Amniotic stem cell (primary cell): ENCODE measurements at regions not wholly inside any gene's neighbourhood (a gene's known extent, or its start where the extent isn't known, plus 50 kb on each side); places are given as distances from the start of the nearest gene placed in this dataset.
"Not testable (repeated sequence)": the region's sequence is repeated elsewhere in the genome, so short reads cannot be mapped to it uniquely, and the experiment has no call there.

Source experiments
- DNase-seq: peaks from one replicate; lab custom pipeline; 2025; lab: John Stamatoyannopoulos, UW

DNA sequence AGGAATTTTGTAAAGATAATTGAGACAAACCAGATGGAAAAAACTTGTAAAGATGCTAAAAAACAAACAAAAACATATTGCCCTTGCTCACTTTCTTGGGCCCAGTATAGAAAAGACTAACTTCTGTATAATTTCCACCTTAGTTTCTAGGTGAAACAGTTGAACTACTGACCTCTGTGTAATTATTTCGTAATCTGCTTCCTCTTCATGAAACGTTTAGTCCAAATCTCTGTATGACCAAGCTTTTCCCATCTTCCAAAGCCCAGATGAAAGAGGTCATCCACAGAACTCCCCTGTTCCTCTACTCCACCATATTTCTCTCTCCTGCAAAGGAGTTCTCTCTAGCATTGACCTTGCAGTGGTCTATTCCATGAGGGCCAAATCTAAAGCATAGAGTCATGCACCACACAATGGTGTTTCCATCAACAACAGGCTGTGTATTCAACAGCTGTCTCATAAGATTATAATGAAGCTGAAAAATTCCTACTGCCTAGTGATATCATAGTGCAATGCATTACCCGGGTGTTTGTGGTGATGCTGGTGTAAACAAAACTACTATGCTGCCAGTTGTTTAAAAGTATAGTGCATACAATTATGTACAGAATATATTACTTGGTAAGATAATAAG, 647.6 kb downstream of the TNS3 start:
- DNase-seq: no peak

- DNase-seq: no peak
Observed at GRCh38 chr7:46933596-46933995, 648.3 kb downstream of the TNS3 start.

GRCh38 chr7:46932676-46933424, 649.1 kb downstream of the TNS3 start:
- DNase-seq: peak; percentile 77

- no peak for DNase-seq
Observed at GRCh38 chr7:46932306-46932675, 649.6 kb downstream of the TNS3 start.

- peak; percentile 85 for DNase-seq
Observed at GRCh38 chr7:46930366-46930765, 651.5 kb downstream of the TNS3 start.

- DNase-seq: no peak
Observed at GRCh38 chr7:46929359-46929758, 652.6 kb downstream of the TNS3 start.

DNA sequence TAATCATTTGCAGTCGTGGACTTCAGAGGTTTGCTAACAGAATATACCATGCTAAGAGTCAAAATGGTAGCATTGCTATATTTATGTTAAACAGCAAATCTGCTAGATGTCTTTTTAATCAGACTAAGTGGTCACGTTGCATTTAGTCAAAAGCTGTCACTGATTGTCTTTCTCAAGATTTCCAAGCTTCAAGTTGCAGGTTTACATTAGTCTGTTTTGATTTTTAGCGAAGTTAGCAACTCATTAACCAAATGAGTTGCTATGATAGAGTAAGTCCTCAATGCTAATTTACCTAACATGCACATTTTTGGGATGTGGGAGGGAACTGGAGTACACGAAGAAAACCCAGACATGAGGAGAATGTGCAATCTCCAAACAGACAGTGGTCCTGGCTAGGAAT, 653.2 kb downstream of the TNS3 start:
- DNase-seq: no peak

DNA sequence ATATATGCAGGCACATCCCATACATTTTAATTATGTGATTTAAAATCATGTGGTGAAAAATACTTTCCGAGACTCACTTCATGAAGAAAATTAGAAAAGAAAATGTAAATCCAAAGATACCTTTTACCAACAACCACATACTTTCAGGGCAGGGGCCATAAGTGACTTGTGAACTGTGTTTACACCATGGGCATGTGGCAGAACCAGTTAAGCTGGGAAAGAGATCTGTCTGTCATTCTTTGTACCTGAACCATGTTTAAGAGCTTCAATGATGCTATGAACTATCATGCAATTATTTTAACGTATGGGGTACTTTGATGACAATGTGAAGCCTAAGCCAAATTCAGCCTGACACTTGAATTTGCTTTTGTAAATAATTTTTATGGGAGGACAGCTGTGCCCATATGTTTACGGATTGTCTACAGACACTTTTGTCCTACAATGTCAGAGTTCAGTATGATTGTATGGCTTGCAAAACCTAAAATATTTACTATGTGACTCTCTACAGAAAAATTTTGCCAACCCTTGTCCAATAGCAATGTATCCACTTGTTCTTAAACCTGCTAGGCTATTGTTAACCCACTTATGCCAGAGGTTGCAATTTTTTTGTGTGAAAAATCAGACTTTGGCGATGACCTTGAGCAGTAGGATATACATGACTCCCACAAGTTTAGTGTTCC, 654.6 kb downstream of the TNS3 start:
- DNase-seq: no peak

- DNase-seq: no peak
Observed at GRCh38 chr7:46916581-46916980, 665.3 kb downstream of the TNS3 start.

DNA sequence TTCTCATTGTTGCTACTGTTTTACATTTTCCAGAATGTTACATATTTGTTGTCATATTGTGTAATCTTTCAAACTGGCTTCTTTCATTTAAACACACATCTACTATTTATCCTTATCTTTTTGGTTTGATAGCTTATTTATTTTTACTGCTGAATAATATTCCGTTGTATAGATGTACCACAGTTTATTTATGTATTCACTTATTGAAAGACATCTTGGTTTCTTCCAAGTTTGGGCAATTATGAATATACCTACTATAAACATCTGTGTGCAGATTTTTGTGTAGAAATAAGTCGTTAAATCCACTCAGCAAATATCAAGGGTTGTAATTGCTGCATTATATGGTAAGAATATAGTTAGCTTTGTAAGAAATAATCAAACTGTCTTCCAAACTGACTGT, 669.2 kb downstream of the TNS3 start:
- no peak for DNase-seq

DNA sequence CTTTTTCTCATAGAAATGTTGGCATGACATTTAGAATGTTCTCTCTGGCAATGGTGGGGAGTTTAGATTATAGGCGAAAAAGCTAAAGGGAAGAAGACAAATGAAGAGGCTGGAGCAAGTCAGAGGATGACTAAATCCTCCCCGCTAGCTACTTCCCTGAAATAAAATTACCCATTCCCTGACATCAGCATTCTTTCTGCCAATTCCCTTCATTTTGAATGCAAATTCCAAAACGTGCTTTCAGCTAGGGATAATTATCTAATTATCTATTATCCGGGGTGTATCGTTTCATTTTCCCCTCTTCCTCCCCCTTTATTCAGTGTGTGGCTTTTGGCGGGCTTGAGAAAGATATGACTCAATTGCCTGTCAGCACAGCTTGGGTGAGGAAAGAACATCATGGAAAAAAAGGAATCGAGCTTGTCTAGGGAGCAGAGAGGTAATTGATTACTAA, 672.3 kb downstream of the TNS3 start:
- DNase-seq: peak; percentile 71

DNA sequence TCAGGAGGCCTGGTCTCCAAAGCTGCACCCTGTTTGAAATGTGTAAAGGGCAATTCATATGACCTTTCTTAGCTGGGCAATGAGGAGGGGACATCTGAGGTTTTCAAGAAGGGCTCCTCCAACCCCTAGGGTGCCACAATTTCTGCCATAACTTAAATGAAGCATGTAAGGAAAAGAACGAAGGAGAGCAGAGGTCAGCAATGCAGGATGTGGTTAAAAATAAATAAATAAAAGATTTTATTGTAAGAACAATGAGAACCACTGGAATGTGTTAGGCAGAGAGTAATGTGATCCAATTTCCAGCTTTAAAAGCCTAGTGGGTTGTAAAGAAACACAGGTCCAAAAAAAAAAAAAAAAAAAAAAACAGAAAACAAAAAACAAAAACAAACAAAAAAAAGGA, 673.1 kb downstream of the TNS3 start:
- peak; percentile 3 for DNase-seq

GRCh38 chr7:46904523-46904922, 677.4 kb downstream of the TNS3 start:
- DNase-seq: not testable (repeated sequence)

DNA sequence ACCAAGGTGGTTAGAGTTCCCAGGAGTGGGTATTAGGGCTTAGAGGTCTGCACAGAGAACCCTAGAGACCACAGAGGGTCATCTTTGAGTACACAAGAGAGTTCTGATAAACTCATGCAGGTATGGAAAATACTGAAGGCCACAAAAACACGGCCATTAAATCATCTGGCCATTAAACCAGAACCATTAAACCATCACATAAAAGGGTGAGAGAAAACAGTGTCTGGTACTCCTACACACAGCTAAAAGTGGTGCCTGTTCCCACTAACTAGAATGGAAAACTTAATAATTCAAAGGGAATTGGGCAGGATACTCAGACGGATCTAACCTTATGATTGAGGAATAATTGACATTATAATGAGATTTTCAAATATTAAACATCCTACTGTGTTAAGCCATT, 679.4 kb downstream of the TNS3 start:
- no peak for DNase-seq

- DNase-seq: no peak
Observed at GRCh38 chr7:46900312-46901263, 681.3 kb downstream of the TNS3 start.

DNA sequence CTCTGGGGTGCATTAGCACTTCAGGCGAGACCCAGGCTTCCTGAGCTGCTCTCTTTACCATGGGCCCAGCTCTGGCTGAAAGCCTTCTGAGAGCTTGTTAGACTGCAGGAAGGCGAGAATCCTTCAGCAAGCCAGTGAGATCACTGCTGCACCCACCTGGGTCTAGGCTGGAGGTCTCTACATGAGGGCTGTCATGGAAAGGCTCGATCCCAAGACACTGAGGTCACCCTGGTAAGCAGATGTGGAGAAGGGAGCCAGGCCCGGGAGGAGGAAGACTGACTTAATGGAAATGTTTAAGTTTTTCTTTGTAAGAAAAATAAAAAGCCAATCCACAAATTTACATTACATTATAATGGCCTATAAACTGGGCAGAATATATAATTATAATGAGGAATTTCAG, 684.5 kb downstream of the TNS3 start:
- no peak for DNase-seq

DNA sequence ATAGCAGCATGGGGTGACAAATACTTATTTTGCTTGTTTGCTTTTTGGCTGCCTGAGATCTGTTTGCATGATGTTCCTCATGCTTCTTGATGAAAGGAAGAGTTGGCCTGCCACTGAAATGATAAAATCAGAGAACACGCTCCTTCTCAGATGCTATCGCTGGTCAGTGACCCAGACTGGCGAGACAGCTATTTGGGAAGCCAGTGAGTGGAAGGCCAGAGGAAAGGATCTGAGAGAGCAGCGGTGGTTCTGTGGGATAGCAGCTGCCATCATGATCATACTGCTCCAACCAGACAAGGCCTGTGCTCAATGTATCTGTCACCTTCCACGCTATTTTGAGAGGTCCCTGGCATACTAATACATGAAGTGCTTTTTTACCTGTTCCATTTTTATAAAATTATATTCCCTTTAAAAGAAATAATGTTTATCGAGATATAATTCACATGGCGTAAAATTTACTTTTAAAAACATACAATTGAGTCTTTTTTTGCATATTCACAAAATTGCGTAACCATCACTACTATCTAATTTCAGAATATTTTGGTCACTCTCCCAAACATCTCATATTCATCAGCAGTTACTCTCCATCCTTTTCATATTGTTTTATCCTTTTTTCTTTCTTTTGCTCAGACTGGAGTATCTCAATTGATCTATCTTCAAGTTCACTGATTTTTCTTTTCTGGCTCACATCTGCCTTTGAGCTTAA, 695.1 kb downstream of the TNS3 start:
- DNase-seq: no peak

DNA sequence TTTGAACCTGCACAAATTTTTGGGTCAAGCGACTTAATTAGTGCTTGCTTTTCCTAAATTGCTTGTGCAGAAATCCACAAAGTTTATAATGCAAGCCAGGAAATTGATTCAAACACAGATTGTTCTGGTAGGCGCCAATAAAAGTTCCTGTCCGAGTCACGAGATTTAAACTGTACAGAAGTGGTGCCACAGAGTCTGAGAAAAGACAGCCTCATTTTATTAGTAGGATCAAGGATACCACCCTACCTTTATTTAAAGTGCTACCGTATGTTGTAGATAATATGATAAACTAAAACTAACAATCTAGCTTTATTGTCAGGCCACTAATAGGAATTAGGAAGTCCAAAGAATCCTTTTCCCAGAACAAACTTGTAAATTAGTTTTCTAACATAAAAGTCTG, 696.7 kb downstream of the TNS3 start:
- no peak for DNase-seq

DNA sequence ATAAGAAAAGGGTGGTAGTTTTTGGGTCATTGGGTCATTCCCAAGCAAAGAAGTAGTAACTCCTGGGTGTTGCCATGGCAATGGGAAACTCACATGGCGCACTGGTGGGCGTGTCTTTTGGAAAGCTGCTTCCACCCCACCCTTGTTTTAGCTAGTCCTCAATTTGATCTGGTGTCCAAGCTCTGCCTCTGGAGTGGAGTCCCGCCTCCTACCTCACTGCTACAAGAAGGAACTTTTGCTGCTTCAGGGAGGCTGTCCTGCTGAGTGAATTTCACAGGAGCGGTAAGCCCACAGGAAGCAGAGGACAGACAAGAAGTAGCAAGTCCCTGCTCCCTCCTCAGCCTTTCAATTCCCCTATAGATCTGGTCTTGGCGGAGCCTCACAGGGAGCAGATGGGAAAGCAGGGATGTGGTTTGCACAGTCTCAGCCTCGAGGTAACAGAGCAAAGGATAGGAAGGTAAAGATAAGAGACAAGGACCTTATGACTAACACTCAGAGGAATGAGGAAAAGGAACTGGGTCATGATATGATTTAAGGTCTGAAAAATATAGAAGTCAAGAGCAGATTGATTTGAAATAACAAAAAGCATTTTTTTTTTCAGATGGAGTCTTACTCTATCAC, 700.3 kb downstream of the TNS3 start:
- no peak for DNase-seq

GRCh38 chr7:46880508-46881196, 701.3 kb downstream of the TNS3 start:
- no peak for DNase-seq
